NCI-H2107 (cell line): ENCODE measurements at regions not wholly inside any gene's neighbourhood (a gene's known extent, or its start where the extent isn't known, plus 50 kb on each side); places are given as distances from the start of the nearest gene placed in this dataset.

Experiments
- DNase-seq: peaks from one replicate; lab custom pipeline; 2025; lab: John Stamatoyannopoulos, UW

DNA sequence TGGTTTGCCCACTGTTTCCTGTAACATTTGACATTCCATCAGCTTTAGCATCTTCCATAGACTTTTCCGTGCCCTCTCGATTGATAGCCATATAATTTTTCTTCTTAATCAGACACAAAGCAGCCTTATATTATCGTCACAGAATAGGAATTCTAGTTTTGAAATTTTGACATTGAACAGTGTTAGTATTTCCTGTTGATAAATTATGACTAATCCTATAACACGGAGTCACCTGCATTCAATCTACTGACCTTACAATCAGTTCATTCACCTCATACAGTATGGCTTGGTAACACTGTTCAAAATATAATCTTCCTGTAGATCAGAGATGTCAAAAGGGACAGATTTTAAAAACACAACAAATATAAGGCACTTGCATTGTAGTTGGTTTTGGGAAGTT lies 423.7 kb downstream of the C3orf38 start:
- DNase-seq = no peak

DNA sequence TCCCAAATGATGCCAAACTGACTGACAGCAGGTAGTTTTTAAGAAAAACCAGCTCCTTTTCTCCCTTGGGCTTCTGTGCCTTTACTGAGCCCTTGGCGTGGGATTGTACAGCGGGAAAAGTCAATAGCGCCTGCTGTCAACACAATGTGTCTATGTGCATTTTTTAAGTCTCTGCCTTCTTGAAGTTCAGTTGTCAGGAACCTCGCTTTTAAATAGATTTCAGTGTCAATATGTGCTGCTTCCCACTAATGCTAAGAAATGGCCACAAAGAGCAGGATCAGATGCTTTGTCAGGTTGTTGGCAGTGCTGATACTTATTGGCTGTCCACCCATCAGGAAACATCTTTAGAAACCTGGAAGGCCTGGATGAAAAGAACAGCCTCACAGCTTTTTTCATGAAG lies 424.4 kb downstream of the C3orf38 start:
- DNase-seq = no peak

DNA sequence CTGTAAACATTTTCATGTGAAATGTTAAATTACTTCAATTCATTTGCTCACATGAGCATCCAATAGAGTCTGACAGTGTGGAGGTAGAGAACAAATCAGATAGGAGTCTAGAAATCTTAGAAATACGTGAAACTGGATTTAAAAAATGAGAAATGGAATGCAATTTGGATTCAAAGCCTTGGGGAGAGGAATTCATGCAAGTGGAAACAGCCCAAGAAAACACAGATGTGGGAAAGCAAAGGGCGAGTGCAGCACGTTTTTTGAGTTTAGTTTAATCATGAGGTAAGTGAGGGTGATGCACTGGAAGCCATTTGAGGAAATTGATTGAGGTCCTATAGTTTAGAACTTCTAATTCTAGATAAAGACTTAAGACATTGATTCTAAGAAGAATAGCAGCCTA lies 434.7 kb downstream of the C3orf38 start:
- DNase-seq = no peak

DNA sequence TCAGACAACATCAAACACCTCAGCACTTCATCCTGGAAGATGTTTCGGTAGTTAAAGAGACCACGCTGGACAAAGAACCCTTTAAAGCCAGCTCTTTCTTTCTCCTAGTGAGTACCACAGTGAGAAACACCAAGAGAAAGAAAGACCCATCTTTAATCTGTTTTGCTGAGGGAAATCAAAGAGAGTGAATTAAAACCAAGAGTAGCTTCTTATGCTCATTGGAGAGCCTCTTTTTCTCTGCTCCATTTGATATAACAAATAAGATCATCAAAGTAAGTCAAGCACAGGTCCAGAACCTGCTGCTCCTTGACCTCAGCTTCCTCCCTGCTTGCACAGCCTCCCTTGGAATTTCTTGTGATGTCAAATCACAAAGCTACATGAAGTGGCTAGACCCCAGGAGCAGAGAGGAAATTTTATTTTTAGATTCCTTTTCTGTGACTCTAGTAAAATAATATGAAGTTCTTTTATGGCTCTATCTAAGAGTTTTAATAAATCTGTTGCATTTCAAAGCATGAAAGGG lies 436.4 kb downstream of the C3orf38 start:
- DNase-seq = no peak

DNA sequence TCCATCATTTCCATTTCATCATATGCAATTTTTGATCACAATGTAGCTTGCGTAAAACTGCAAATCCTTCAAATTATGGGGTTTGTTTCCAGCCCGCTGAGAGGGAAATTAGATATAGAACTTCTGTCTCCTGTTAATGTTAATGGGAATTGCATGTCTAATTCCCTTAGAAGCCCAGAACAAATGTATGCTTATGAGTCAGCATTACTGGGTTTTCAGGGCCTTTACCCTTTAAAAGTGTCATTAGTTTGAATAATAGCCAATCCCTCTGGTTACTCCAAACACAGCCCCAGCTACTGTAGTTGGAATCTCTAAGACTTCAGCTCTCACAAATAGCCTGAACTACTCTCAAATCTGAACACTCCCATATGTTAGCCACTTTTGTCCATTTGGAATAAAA lies 439.4 kb downstream of the C3orf38 start:
- DNase-seq = no peak

DNA sequence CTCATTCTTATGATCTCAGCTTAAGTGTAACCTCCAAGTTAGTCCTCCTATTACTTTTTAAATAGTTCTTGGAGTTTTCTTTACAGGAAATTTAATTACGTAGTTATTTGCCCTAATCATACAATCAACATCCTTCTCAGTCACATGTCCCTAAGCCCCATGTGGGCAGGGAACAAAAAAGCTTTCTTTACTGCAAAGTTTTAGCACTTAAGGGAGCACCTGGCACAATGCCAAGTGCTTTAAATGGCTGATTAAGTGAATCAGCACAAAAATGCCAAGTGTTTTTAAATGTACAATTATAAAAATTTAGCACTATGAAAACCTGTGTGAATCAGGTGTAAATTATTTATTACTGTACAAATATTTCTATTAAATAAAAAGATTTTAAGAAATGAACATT lies 445.3 kb downstream of the C3orf38 start:
- DNase-seq = no peak

DNA sequence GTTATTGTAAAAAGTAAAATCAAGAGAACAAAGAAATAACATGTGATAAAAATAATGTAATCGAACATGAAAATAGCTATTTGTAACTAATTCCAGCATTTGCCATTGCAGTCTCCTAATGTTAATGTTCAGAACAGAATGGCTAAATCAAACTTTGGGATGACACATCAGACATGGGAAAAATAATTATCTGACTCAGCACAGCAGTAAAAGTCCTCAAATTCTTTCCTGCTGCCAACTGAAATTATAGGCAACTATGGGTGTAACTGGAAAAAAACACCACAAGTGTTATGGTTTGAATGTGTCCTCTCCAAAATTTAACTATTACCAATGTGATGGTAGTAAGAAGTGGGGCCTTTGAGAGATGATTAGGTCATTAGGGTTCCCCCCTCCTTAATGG lies 446.7 kb downstream of the C3orf38 start:
- DNase-seq = no peak

DNA sequence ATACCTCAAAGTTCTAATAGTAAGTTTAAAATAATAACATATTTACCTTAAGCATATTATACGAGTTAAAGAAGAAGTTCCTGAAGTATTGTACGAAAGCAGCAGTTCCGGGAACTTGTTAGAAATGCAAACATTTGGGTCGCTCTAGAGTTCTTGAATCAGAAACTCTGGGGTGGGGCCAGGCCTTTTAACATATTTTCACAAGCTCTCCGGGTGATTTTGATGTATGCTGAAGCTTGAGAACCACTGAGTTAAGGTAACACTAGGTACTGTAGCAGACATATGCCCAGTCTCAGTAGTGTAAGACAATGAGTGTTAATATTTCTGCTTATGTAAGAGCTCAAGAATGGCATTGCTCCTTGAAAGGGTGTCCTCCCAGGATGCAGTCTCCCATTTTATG lies 461.1 kb downstream of the C3orf38 start:
- DNase-seq = no peak

DNA sequence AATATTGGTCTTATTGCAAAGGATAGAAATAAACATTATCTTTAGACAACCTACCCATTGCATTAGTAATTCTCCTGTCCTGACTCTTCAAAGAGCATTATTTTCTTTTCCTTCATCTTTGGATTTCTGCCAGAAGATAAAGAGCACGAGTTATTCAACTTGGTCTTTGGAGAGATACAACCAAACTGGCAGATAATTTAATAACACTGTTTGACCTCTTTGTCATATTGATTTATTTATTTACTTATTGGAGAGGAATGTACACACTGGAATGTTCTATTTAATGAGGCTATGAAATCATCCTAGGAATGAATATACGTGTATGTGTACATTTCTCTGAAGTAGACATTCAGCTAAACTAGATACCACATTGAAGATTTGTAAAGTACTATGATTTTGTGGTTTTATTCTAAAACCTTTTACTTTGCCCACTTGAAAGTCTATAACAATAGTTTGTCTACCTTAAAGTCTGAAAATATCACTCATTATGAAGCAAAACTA lies 462.1 kb downstream of the C3orf38 start:
- DNase-seq = no peak

DNA sequence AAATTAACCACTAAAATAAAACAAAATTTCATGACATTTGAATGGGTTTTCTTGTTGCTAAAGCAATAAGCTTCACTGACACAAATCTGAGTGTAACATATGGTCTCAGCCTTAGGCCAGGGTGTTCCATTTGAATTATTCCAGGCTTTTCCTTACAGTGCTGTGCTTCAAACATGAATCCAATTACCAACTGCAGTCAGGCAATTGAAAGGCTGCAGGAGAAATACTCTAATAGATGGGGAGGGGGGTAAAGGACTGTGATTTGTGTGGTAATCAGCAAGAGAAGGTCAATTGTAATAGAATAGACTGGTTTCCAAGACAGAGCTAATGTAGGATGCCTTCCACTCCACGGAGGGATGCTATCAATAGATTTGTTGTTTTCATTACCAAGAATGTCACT lies 466.7 kb downstream of the C3orf38 start:
- DNase-seq = no peak

DNA sequence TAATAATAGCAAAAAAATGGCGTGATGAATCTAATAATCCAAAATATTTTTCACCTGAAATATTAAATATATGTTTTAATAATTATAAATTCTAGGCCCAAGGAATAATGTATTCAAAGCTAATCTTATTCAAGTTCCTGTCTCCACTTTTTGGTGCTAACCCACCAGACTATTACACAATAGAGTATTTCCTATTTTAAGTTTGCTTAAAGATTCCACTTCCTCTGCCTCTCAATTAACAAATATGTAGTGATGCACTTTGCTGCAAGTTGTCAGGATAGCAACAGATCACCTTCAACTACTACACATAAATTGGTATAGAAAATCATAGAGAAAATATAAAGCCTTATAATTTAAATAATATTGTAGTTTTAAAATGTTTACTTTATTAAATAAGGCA lies 467.5 kb downstream of the C3orf38 start:
- no peak for DNase-seq

DNA sequence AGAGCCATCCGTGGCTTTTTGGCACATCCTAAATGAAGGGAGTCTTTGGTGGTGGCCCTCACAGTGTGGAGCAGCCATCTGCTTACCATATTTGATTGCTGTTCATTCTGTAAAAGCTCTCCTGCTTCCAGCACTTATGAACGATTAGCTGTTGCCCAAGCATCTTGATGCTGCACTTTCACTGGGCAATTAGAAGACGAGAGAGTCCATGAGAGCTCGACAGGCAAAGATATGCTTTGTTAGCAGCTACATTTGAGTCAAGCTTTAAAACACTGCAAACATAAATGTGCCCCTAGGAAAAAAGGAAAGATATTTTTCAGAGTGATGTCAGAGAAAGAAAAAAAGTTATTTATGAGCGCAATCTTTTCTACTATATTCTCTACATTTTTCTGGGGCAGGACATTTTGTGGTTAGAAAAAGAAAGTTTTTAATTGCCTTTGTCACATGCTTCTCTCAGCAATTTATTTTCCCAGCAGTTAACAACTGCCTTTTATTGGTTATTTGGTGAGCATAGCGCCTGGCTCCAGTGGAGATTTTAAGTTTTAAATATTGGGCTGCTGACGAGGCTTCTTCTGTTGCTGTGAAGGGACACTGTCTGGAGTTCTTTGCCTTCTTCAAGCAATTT lies 468.4 kb downstream of the C3orf38 start:
- no peak for DNase-seq

DNA sequence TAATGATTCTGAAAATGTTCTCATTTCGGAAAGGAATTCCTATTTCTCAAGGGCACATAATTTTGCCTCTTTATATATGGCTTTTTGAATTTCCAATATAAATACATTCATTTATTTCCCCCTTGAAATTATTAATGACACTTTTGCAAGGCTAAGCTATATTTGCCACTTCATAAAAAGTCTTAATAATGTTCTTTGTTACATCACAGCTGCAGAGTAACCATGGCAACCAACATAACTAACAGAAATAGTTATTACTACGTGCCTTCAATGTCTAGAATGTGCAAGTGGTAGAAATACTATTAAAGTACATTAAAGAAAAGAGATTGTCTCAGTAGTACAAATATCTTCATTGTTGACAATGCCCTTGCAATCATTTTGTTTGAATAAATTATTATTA lies 471.8 kb downstream of the C3orf38 start:
- no peak for DNase-seq

DNA sequence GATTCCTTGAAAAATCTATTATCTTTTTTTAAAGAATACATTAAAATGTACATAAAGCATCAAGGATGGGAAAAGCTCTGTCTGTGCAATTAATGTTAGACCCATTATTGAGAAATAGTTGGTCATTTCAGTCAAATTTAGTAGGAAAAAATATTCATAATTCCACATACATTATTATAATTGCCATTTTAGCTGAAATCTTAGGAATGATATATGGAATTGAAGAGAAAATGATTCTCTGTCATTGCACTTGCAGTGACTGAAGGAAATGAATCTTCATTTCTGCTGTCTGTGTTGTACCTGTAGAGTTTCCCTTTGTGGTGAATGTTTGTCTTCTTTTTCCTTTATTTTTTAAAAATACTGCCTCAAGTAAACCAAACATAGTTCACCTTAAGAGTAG lies 473.9 kb downstream of the C3orf38 start:
- DNase-seq = no peak

DNA sequence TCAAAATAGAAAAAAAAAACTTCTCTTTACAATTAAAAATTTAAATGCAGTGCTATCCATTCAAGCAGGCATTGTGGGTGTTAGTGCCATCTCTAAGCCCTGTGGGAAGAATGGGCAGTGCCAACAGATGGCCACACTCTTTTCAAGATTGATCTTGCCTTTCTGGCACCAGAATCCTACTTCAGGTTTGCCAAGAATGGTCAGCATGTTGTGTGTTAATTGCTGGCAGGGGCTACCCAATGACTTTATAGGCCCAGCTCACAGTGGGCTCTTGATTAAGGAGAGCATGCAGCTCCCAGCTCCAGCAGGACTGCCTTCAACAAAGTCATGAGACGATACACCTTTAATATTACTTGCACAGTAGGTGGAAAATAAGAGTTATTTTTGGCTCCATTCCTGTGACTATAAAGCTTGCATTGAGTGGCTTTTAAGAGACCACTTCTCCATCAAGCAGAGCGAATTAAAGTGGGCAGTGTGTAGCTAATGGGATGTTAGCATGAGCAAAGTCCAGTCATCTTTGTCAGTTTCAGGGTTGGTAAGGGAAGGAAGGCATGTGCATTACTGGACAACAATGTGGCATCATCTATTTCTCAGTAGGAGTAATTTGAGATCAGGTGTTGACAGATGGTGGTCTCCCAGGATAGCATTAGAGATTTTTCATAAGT lies 476.8 kb downstream of the C3orf38 start:
- DNase-seq = no peak

DNA sequence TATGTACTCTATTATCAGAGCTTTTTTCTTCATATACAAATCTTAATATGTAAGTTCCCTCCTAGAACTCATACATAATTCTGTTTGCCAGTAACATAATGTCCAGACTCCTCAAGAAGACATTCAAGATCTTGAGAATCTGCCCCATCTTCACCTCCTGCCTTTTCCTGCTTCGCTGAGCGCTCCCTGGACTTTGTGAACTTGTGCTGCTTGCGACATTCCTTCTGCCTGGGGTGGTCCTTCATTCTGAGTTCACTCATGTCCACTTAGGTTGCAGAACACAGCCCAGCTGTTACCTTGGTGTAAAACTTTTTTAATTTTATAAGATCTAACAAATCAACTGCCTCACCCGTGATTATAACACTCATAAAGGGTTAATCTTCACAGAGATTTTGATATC lies 478.5 kb upstream of the EPHA3 start:
- DNase-seq = no peak

DNA sequence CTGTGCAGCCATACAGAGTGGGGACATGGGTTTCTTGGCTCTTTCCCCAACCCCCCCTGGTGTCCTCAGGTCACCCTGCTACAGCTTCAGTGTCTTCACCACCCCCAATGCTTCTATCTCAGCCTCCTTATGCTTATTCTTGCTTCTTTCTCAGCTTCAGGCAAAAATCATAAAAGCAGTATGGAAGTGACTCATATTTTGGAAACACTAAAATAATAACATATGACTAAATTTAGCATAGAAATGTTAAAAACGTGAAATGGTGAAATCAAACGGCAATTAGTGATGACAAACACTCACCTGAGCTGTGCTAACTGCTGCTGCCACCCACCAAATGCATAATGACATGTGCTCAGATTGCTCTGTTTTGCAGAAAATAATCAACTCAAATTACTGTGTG lies 475.2 kb upstream of the EPHA3 start:
- no peak for DNase-seq

DNA sequence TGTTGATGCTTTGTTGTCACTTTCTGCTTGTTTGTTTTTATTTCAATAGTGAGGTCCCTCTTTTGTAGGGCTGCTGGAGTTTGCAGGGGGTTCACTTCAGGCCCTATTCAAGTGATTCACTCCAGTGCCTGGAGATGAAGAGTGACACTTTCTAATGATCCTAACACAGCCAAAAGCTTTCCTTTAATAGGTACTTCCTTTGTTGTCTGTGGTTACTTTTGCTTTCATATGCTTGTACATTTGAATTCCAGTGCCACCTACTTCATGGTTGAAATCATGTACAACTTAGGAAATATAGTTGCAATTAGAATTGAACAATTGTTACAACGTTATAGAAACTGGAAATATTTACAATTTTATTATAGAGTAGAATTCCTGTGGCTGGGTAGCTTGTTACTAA lies 466.8 kb upstream of the EPHA3 start:
- DNase-seq = no peak

DNA sequence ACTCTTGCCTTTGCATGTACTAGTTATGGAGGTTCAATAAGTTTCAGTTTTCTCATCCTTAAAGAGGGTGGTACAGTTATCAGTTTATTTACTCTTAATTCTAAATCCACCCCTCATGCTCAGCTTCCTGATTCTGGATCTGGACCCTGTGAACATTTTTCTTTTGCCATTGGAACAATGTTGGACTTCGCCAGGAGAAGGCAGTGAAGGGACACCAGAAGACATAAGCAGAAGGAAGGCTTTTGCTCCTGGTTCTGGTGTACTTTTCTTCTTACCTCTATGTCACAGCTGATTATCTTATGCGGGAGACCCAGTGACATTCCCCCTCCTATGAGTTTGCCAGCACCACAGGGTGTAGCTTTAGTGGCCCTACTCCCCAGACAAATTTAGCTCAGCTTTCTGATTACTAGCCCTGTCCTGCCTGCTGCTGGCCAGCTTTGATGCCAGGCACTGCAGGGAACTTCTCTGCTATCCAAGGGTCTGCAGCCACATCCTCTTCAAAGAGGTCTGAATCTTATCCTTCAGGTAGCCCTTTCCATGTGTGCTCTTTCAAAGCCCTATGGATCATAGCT lies 466.3 kb upstream of the EPHA3 start:
- DNase-seq = no peak

DNA sequence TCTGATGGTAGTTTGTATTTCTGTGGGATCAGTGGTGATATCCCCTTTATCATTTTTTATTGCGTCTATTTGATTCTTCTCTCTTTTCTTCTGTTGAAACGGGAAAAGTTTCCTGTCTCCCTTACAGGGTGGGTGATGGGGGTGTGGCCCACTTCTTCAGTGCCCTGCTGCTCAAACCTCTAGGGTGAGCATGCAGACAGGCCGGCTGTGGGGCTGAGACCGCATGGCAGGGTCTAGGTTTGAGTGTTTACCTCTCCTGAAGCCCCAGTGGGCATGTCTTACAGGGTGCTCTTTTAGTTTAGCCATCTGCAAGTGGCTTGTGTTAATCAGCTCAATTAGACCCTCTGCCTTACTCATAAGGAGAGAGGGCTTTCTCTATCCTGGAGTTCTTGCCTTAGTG lies 450.0 kb upstream of the EPHA3 start:
- DNase-seq = no peak

DNA sequence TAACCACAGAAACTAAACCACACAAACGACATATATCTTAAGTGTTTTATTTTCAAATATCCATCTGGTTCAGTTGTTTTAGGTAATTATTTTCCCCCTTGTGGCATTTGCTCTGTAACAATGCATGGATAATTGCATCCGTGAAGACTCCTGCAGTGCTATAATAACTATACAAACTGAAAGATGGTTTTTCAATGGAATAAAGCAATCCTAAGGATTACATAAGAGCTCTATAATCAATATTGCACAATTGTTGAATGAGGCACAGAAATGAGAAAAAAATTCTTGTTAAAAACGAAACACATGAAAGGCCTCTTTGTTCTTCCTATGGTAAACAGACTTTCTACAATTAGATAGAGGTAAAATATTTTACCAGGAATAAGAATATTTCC lies 446.0 kb upstream of the EPHA3 start:
- DNase-seq = no peak

DNA sequence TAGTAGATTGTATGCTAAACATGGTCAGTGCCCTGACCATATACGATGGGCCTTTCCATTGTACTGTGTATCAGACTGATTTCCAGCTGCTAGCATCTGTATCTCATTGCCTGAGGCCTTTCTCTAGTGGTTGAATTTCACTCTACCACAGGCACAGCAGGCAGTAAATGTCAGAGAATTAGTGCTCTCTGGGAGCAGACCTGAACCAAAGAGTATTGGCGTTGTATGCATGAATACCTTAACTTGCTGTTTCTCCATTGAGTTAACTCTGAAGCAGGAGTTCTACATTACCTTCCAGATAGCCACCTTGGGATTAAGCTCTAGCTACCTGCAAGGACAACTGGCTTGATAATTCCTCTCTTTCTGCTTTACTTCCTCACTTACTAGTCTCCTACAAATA lies 439.2 kb upstream of the EPHA3 start:
- no peak for DNase-seq

DNA sequence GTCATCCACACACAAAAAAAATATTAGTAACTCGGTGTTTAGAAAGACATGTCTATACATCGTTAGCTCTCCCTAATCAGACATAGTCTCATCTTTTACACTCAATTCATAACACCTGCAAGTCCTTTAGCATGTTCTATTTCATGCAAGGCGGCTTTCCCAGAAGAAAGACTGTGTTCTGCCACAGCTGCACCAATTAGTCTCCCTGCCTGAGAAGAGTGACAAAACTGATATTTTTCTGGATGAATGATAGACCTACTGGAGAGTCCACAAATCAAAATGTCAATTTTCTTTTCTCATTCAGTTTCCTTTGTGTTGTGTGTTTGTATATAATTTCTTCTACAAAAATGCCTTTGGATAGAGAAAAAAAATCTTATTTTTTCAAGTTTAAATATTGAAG lies 435.8 kb upstream of the EPHA3 start:
- no peak for DNase-seq

DNA sequence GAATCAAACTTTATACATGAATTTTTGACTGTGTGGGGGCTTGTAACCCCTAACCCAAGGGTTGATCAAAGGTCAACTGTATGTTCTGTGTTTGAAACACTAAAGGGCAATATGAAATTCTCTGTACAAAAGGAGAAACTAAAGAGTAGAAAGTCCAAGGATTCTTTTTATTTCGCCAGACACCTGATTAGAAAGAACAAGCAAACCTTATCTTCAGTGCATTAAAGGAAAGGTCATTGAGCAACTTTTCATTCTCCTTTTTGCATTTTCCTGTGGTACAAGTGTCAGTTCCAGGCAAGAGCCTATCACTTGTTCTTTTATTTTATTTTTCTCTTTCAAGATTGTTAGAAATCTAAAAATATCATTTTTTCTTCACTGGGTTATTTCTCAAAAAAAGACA lies 430.1 kb upstream of the EPHA3 start:
- no peak for DNase-seq
